K562 (cell line): ENCODE measurements at regions not wholly inside any gene's neighbourhood (a gene's known extent, or its start where the extent isn't known, plus 50 kb on each side); places are given as distances from the start of the nearest gene placed in this dataset.

Experiments
- ARID1B ChIP-seq: fragments of 450-650 bp; IDR thresholded peaks from 2 replicates; pipeline ENCODE4 v1.6.1; 2016; ENCODE audit warnings: antibody characterized with exemption, mild to moderate bottlenecking, inconsistent platforms
- ATF3 ChIP-seq, 2 experiments: fragments of 450-650 bp in 1 of 2; sonication (generic) in 1 of 2; formaldehyde crosslinking in 1 of 2; IDR thresholded peaks in 1 of 2; conservative IDR thresholded peaks in 1 of 2; 2 replicates each; pipeline versions ENCODE4 v1.6.1 to v1.8.1; 2016 to 2023; ENCODE audit warnings: mild to moderate bottlenecking in 2 of 2, moderate library complexity in 2 of 2, inconsistent platforms in 1 of 2, missing genetic modification reagents in 1 of 2
- BCL6 ChIP-seq: fragments of 250-450 bp; sonication (Bioruptor Pico); IDR thresholded peaks from 2 replicates; pipeline ENCODE4 v1.4.0; 2020
- CHCHD3 ChIP-seq: fragments of 250-450 bp; sonication (Bioruptor Pico); IDR thresholded peaks from 2 replicates; pipeline ENCODE4 v2.1.2; 2022; ENCODE audit warnings: mild to moderate bottlenecking
- DIDO1 ChIP-seq: fragments of 450-650 bp; IDR thresholded peaks from 2 replicates; pipeline ENCODE4 v1.6.1; 2016; ENCODE audit warnings: low read depth, missing biosample characterization, missing genetic modification characterization
- ELK3 ChIP-seq: fragments of 450-650 bp; formaldehyde crosslinking; IDR thresholded peaks from 2 replicates; pipeline ENCODE4 v1.4.0; 2020; ENCODE audit warnings: mild to moderate bottlenecking
- ETS2 ChIP-seq: IDR thresholded peaks from 2 replicates; pipeline ENCODE4 v1.6.1; 2016; ENCODE audit warnings: borderline replicate concordance, missing genetic modification characterization, mild to moderate bottlenecking, moderate library complexity, missing compliant biosample characterization; ENCODE audit not compliant: poor library complexity, severe bottlenecking
- GTF2E2 ChIP-seq: fragments of 200-800 bp; sonication (Bioruptor generic); IDR thresholded peaks from 2 replicates; pipeline ENCODE4 v1.6.1; 2016; ENCODE audit warnings: missing genetic modification characterization, missing compliant biosample characterization
- HOMEZ ChIP-seq: fragments of 250-450 bp; sonication (Bioruptor Pico); IDR thresholded peaks from 2 replicates; pipeline ENCODE4 v1.4.0; 2020; ENCODE audit warnings: mild to moderate bottlenecking, moderate library complexity
- MEIS2 ChIP-seq: fragments of 450-650 bp; IDR thresholded peaks from 2 replicates; pipeline ENCODE4 v1.6.1; 2014; ENCODE audit warnings: mild to moderate bottlenecking; ENCODE audit not compliant: partially characterized antibody
- MXI1 ChIP-seq: IDR thresholded peaks from 2 replicates; pipeline ENCODE4 v1.6.1; 2011; ENCODE audit warnings: low read depth, mild to moderate bottlenecking, improper control_type of control experiment, low read length
- NFIC ChIP-seq: fragments of 450-650 bp; IDR thresholded peaks from 2 replicates; pipeline ENCODE4 v1.6.1; 2017; ENCODE audit warnings: mild to moderate bottlenecking, inconsistent platforms
- ZNF175 ChIP-seq: fragments of 200-800 bp; sonication (Bioruptor generic); IDR thresholded peaks from 2 replicates; pipeline ENCODE4 v1.6.1; 2016; ENCODE audit warnings: low read depth, mild to moderate bottlenecking, missing genetic modification characterization, missing compliant biosample characterization
- ZNF592 ChIP-seq: fragments of 450-650 bp; IDR thresholded peaks from 2 replicates; pipeline ENCODE4 v1.6.1; 2017; ENCODE audit warnings: antibody characterized with exemption, mild to moderate bottlenecking
- ZNF639 ChIP-seq, 2 experiments: fragments of 200-800 bp in 1 of 2; sonication (Bioruptor generic) in 1 of 2; sonication (generic) in 1 of 2; formaldehyde crosslinking in 1 of 2; IDR thresholded peaks in 1 of 2; conservative IDR thresholded peaks in 1 of 2; 2 replicates each; pipeline versions ENCODE4 v1.5.0 to v1.6.1; 2016 to 2020; ENCODE audit warnings: missing compliant biosample characterization in 1 of 2, missing genetic modification characterization in 1 of 2, missing genetic modification reagents in 1 of 2

GRCh38 chr7:81190997-81191768 lies 272.3 kb upstream of the SEMA3C start (continued):
- 0 out of 2 replicates have a peak, but pooled peaks have one; percentile 24 for TF ChIP-seq ZNF592
- TF ChIP-seq ARID1B = 0 out of 2 replicates have a peak, but pooled peaks have one; percentile 19
- peak; percentile 57 for TF ChIP-seq MEIS2
- TF ChIP-seq MXI1 = no peak
- TF ChIP-seq CHCHD3 (CRISPR knock-in tag) = no peak
- TF ChIP-seq ATF3 (IDR thresholded peaks at IDR 0.05) = peak; percentile 68
- TF ChIP-seq ATF3 (CRISPR knock-in tag; conservative IDR thresholded peaks at IDR 0.05) = no peak
- TF ChIP-seq ZNF639 (CRISPR knock-in tag; conservative IDR thresholded peaks at IDR 0.05 in 1 of 2, IDR thresholded peaks at IDR 0.05 in 1 of 2) = no peak
- no peak for TF ChIP-seq NFIC
- no peak for TF ChIP-seq HOMEZ (CRISPR knock-in tag)
- TF ChIP-seq ELK3 (CRISPR knock-in tag) = no peak
- no peak for TF ChIP-seq ETS2 (tag)
- no peak for TF ChIP-seq GTF2E2 (tag)
- no peak for TF ChIP-seq BCL6 (CRISPR knock-in tag)
- 0 out of 2 replicates have a peak, but pooled peaks have one; percentile 20 for TF ChIP-seq ZNF175 (CRISPR knock-in tag)
- TF ChIP-seq DIDO1 = no peak
